ENCODE measurements at regions not wholly inside any gene's neighbourhood (a gene's known extent, or its start where the extent isn't known, plus 50 kb on each side); places are given as distances from the start of the nearest gene placed in this dataset.

DNA sequence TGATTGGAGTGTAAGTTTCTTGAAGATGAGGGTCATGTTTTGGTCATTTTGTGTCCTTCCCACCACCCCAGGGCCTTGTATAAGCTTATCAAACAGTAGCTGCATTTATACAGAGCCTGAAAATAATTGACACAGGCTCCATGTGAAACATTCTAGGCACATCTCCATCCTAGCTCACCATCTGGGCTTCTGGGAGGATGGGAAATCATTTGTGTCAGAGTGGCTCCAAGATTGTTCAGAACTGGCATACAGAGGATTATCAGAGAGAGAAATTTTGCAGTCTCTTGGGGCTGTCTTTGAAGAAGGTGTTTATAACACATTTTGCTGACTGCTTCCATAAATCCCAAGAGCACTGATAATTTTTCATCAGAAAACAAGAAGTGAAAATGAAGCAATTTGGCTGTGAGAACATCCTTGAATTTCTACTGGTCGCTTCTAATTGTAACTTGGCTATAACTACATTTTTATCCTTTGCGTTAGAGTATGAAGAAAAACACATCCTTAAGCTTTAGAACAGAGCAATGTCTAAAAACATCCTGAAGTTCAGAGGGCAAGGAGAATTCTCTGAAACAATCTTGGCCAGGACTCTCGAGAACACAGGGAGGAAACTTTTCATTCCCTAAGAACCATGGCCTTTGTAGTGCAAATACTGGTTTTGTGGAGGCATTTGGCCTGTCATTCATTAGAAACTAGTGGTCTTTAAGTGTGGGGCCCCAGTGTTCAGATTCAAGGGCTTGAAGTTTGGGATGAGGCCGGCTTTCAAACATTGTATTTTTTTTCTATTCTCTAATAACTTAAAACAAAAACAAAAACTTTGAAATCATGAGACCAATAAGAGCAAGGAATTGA lies 151.1 kb downstream of the DACT1 start:
- Histone ChIP-seq H3K4me1 (ENCODE audit: control insufficient read depth in 1 of 2, insufficient read depth in 2 of 2, low read length in 2 of 2) (no peaks in the 10 kb centered on the region), H3K27me3 (ENCODE audit: insufficient read depth, low read length) (no peaks in the 10 kb centered on the region), H3K79me2 (ENCODE audit: insufficient read depth, low read length) (no peaks in the 10 kb centered on the region), H4K20me1 (ENCODE audit: insufficient read depth) (no peaks in the 10 kb centered on the region), H3K4me2 (ENCODE audit: low read length) (no peak overlapping the region), H3K4me3 (replicated peaks in 1 of 2; ENCODE audit: low read depth in 1 of 2, low read length in 2 of 2) (no peak overlapping the region), H2AFZ (ENCODE audit: low read depth, low read length, poor library complexity, severe bottlenecking) (no peak overlapping the region), H3K36me3 (ENCODE audit: control insufficient read depth in 1 of 2, insufficient read depth in 2 of 2, low read length in 2 of 2) (no peaks in the 10 kb centered on the region), H3K9me2 (ENCODE audit: insufficient read depth) (no peaks in the 10 kb centered on the region), H3K9me3 (ENCODE audit: control insufficient read depth in 1 of 2, insufficient read depth in 1 of 2, low read depth in 1 of 2, low read length in 2 of 2) (no peaks in the 10 kb centered on the region), H3K27ac (ENCODE audit: low read depth, low read length) (no peak overlapping the region), H3K9ac (ENCODE audit: low read length) (no peak overlapping the region)
- ATAC-seq (no peak), DNase-seq (ENCODE audit: low read depth, low spot score) (no peak)
- intact Hi-C loops (cut with micrococcal nuclease): no loop called here
- POLR2A ChIA-PET: no interaction called here
- TF ChIP-seq YY1 (IDR thresholded peaks at IDR 0.05; ENCODE audit: extremely low read depth, insufficient replicate concordance, low read depth, low read length) (no peak), ZBTB33 (IDR thresholded peaks at IDR 0.05; ENCODE audit: extremely low read depth, insufficient replicate concordance, low read length) (no peak), ELF1 (IDR thresholded peaks at IDR 0.05; ENCODE audit: borderline replicate concordance, low read depth) (no peak), POLR2AphosphoS5 (IDR thresholded peaks at IDR 0.05; ENCODE audit: low read depth, low read length) (no peak), EZH2phosphoT487 (IDR thresholded peaks at IDR 0.05; ENCODE audit: borderline replicate concordance) (no peak), JUND (IDR thresholded peaks at IDR 0.05) (no peak), ATF3 (IDR thresholded peaks at IDR 0.05) (no peak)
- RAD21 ChIA-PET (ENCODE audit: low non-redundant PET in 1 of 2, low total read pairs in 2 of 2, uncharacterized antibody in 2 of 2, unreplicated experiment in 2 of 2): interaction anchor here in 1 of 2 experiments (0.6 kb wide), 1 partner anchor 253 kb away, joined by 5 read pairs; no protein-coding TSS in a partner anchor
- no TSS peak for BruUV-seq (replicated peaks)
- CTCF ChIA-PET: no interaction called here
